ENCODE measurements at regions not wholly inside any gene's neighbourhood (a gene's known extent, or its start where the extent isn't known, plus 50 kb on each side); places are given as distances from the start of the nearest gene placed in this dataset.

DNA sequence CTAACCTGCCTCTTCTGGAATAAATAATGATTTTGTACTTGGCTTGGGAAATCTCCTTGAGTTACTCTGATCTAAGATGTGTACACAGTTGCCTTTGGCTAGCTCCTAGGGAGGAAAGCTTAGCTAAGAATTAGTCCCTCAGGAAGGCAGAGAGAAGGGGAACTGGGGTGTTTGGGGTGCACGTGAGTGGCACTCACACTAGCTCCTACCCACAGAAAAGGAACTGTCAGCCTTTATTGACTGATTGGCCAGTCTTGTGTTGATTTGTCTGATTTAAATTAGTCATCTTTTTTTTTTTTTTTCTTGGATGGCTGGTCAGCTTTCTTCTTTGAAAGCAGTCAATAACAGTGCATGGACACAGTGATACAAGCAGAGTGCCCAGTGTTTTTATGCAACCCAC lies 107.7 kb downstream of the DMRT2 start:
- Histone ChIP-seq H3K4me1 (no peaks in the 10 kb centered on the region), H3K27ac (no peak overlapping the region), H3K9me3 (no peaks in the 10 kb centered on the region), H3K27me3 (no peaks in the 10 kb centered on the region), H3K36me3 (no peaks in the 10 kb centered on the region), H3K4me3 (no peak overlapping the region)
- TF ChIP-seq, protein P1, sequence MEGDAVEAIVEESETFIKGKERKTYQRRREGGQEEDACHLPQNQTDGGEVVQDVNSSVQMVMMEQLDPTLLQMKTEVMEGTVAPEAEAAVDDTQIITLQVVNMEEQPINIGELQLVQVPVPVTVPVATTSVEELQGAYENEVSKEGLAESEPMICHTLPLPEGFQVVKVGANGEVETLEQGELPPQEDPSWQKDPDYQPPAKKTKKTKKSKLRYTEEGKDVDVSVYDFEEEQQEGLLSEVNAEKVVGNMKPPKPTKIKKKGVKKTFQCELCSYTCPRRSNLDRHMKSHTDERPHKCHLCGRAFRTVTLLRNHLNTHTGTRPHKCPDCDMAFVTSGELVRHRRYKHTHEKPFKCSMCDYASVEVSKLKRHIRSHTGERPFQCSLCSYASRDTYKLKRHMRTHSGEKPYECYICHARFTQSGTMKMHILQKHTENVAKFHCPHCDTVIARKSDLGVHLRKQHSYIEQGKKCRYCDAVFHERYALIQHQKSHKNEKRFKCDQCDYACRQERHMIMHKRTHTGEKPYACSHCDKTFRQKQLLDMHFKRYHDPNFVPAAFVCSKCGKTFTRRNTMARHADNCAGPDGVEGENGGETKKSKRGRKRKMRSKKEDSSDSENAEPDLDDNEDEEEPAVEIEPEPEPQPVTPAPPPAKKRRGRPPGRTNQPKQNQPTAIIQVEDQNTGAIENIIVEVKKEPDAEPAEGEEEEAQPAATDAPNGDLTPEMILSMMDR (IDR thresholded peaks at IDR 0.05) = no peak
- no peak for DNase-seq (ENCODE audit: low spot score)

DNA sequence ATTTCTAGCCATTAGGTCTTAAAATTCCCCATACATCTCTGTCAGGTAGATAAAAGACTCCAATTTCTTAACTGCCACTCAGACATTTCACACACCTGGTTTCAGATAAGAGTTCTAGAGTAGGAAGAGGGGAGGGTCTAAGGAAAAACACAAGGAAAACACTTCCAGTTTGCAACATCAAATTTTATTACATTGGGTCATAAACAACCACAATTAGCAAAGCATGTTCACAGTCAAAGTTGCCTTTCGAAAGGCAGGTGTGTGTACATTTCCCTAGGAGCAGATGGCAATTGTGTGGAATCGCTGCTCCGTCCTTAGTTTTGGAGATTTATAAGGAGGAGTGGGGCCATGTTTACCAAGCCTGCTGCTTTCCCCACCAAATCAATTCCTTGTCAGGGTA lies 120.8 kb downstream of the DMRT2 start:
- Histone ChIP-seq H3K36me3 (no peaks in the 10 kb centered on the region), H3K9me3 (peaks cover 0 to 12% of the 10 kb centered on the region in 2 donors), H3K27ac (no peak overlapping the region), H3K4me1 (no peaks in the 10 kb centered on the region), H3K4me3 (no peak overlapping the region), H3K27me3 (no peaks in the 10 kb centered on the region)
- TF ChIP-seq, protein P1 (IDR thresholded peaks at IDR 0.05) = no peak
- DNase-seq (ENCODE audit: low spot score) = no peak

DNA sequence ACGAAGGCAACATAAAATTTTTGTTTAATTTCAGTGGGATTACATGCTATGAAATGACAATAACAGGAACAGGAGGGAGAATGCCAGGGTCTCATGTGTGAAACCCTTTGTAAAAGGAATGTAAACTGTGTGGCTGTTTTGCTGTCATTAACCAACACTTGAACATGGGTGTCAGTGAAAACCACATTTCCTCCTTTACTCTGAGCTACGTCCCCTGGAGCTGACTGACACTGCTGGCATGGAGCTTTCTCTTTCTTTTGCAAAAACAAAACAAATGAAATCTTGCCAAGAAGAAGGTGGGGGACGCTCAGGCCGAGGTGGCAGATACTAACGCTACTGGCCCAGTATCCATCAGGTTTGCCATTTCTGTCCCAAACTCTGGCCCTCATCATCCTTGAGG lies 121.4 kb downstream of the DMRT2 start:
- Histone ChIP-seq H3K9me3 (peaks cover 0 to 12% of the 10 kb centered on the region in 2 donors), H3K4me3 (no peak overlapping the region), H3K27ac (no peak overlapping the region), H3K4me1 (no peaks in the 10 kb centered on the region), H3K27me3 (no peaks in the 10 kb centered on the region), H3K36me3 (no peaks in the 10 kb centered on the region)
- TF ChIP-seq, protein P1 (IDR thresholded peaks at IDR 0.05) = no peak
- no peak for DNase-seq (ENCODE audit: low spot score)

DNA sequence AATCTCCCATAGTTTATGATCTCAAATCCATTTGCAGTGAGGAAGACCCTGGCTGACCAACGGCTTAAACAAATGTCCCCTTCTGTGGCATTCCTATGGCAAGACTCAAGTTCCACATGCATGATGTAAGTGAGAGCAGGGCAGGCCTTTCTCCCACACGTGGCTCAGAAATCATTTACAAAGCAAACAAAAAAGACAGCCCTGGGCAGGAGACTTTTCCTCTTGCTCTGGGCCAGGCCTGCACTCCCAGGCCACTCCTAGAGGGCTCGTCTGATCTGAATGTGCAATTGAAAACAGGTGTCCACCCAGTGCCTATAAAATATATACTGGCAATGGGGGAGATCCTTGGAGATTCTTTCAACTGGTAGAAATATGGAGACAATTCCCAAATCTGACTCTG lies 123.1 kb downstream of the DMRT2 start:
- no peaks in the 10 kb centered on the region for H3K27me3 ChIP-seq
- H3K36me3 ChIP-seq = no peaks in the 10 kb centered on the region
- H3K27ac ChIP-seq = no peak overlapping the region
- no peaks in the 10 kb centered on the region for H3K4me1 ChIP-seq
- H3K4me3 ChIP-seq = no peak overlapping the region
- no peak for DNase-seq (ENCODE audit: low spot score)
- TF ChIP-seq, protein P1 (IDR thresholded peaks at IDR 0.05) = no peak
- H3K9me3 ChIP-seq = peaks cover 0 to 3% of the 10 kb centered on the region in 2 donors

DNA sequence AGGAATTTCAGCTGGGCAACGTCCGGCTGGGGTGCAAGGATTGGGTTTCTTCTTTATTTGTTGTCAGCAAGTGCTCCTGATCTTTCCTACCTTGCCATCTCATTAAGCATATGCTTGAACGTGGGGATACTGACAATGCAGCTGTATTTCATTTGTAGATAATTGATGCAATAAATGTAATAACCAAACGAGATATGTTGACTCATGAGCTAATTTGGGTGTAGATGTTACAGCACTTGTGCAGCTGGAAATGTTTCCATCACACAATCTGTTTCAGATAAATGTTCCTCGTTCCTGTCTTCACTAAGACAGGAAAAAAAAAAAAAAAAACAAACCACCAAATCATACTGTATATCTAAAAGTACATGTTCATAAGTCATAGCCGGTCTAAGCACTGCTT lies 123.8 kb downstream of the DMRT2 start:
- Histone ChIP-seq H3K27ac (no peak overlapping the region), H3K4me3 (no peak overlapping the region), H3K4me1 (no peaks in the 10 kb centered on the region), H3K36me3 (no peaks in the 10 kb centered on the region), H3K27me3 (no peaks in the 10 kb centered on the region), H3K9me3 (no peaks in the 10 kb centered on the region)
- no peak for DNase-seq (ENCODE audit: low spot score)
- TF ChIP-seq, protein P1 (IDR thresholded peaks at IDR 0.05) = no peak

DNA sequence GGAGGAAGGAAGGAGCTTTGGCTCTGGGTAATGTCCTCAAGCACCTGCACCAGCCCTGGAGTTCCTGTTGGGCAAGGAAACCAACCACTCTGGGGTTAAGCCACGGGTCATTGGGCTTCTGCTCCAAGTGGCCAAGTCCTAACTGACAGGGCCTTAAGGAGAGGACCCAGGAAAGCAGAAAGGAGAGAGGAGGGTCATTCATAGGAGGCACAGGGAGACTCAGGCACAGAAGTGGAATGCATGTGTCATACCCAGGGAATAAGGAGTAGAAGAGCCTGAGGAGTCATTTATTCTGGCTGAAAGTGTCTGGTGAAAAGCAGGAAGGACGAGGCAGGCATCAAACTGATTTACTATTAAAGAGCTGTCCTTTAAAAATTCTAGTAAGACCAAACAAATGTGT lies 129.2 kb downstream of the DMRT2 start:
- Histone ChIP-seq H3K27ac (no peak overlapping the region), H3K9me3 (no peaks in the 10 kb centered on the region), H3K27me3 (no peaks in the 10 kb centered on the region), H3K4me3 (no peak overlapping the region), H3K36me3 (no peaks in the 10 kb centered on the region), H3K4me1 (no peaks in the 10 kb centered on the region)
- TF ChIP-seq, protein P1 (IDR thresholded peaks at IDR 0.05) = no peak
- no peak for DNase-seq (ENCODE audit: low spot score)

Measured in right atrium auricular region (tissue), 2 donors.